HG02588 (cell line): ENCODE measurements at regions not wholly inside any gene's neighbourhood (a gene's known extent, or its start where the extent isn't known, plus 50 kb on each side); places are given as distances from the start of the nearest gene placed in this dataset.

Source experiments
- ATAC-seq: cut with Tn5 transposase; IDR thresholded peaks from one replicate; pipeline ENCODE4 v1.9.1; 2021; ENCODE audit warnings: mild to moderate bottlenecking, moderate library complexity; ENCODE audit not compliant: unreplicated experiment

DNA sequence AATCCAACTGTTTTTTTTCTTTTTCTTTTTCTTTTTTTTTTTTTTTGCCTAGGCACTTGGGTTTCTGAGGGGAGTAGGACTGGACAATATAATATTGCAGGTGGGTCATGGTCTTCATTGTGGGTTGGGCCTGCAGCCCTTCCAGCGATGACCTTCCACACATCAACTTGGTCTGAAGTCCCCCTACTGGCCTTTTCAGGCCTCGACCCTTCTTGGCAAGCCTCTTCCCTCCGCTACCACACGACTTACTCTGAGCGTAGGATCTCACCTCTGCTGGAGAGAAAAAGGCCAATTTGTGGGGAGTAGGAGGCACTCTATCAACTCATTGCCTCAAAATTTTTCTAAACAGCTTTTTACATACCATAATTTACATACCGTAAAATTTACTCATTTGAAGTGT is 51.1 kb upstream of the GRIK3 start:
- ATAC-seq, result no peak

DNA sequence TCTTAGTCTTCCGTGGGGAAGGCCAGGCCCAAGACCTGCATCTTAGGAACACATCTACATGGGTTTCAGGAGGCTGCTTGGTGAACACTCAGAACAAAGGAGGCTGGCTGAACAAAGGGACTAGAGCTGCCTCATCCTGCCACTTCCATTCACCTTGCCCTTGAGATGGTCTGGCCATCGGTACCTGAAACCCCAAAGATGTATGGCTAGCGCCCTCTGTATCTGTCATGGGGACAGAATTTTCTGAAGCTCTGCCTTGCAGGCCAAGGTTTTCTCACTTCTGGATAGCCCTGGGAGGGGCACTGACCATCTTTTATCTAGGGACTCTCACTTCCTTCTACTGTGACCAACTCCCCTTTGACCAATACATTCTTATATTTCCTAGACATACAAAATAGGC is 55.4 kb upstream of the GRIK3 start:
- ATAC-seq, result no peak

DNA sequence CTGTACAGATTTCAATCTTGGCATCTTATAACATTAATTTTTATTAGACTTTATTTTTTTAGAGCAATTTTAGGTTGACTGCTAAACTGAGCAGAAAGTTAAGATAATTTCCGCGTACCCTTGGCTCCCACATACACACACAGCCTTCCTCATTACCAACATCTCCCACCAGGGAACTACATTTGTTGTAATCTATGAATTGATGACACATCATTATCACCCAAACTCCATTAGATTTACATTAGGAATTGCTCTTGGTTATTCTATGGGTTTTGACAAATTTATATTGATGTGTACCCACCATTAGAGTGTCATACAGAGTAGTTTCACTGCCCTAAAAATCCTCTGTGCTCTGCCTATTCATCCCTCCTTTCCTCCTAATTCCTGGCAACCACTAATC is 56.4 kb upstream of the GRIK3 start:
- ATAC-seq, result no peak

DNA sequence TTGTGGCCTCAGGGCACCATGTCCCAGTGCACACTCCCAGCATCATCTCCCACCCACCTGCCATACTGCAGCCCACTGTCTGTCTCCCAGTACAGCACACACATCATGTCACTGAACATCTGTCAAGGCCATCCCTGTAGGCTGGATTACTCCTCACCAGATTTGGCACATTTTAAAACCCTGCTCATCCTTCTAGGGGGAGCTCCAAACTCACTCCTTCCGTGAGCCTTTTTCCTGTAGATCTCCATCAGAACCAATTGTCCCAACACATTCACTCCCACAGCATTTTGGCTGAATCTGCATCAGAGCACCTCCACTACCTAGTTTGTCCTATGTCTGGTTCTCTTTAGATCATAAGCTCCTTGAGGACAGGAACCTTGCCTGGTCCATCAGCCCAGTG is 58.6 kb upstream of the GRIK3 start:
- no peak for ATAC-seq

DNA sequence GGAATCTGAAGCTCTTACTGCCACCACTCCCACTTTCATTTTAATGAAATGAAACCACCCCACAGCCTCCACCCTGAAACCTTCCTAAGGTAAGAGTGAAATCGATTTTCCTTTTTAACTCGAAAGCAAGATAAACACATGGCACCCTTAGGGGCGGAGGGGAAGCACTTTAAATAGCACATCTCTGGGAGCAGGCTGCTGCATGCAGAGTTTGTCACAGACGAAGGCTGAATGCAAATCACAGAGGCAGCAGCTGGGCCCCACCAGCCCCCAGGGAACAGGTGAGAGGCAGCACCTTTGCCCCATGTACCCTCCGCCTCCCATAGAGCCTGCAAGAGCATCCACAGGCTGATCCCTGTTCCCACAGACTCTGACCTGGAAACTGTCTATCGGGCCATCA is 60.0 kb upstream of the GRIK3 start:
- ATAC-seq, result no peak

DNA sequence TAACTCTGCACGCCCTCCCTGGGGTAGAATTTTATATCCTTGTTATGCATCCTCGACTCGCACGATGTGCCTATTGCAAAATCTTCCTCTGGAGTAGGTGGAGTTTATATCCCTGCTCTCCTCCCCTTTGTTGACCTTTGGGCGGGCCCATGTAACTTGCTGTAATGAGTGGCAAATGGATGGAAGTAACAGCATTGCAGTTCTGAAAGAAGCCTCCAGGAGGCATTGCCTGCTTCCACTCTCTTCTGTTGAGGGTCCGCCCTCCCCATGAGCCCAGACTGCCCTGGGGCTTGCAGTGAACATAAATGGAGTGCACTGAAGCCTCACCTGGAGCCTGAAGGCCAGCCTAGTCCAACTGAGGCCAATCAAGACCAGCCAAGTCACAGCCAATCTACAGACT is 62.2 kb upstream of the GRIK3 start:
- ATAC-seq, result no peak

DNA sequence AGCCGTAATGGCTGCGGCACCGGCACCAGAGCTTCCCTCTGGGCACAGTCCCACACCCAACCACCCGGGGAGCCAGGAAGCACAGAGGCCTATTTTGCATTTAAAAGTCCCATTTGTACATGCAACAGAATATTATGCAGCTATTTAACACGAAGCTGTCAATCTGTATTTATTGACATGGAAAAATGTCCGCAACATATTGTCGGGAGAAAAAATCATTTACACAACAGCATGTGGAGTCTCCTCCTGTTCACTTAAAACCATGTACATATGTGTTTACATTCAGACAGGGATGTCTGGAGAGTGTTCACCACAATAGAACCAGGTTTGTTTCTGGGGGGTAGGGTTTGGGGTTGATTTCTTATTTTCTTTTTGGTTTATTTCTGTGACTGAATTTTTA is 63.4 kb upstream of the GRIK3 start:
- ATAC-seq, result no peak

DNA sequence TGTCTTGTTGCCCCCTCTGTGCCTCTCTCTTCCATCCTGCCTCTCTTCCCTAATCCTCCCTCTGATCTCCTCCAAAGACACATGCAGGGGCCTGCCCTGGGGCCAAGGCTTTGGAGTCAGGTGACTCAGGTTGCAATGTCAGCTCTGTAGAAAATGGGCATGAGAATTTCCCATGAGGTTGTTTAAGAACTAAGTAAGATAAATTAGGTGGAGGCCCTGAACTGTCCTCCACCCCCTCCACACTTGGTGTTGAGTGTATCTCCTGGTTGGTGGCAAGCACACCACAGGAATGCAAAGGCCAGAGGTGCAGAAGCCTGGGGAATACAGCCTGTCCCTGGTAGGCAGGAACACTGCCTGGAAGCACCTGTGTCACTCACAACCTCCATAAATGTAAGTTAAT is 63.9 kb upstream of the GRIK3 start:
- no peak for ATAC-seq

DNA sequence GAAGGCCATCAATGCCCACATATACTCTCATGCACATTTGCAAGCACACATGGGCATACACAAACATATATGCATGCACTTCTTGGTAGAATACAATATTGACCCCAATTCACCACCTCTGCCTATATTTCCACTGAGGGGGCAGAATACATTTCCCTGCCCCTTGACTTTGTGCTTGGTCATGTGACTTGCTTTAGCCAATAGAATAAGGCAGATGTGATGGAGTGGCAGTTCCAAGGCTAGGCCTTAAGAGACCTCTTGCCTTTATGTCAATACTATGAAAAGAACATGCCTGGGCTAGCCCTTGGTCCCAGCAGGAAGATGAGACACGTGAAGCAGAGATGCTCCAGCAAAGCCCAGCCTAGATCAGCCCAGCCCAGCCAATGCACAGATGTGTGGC is 66.0 kb upstream of the GRIK3 start:
- ATAC-seq, result no peak

DNA sequence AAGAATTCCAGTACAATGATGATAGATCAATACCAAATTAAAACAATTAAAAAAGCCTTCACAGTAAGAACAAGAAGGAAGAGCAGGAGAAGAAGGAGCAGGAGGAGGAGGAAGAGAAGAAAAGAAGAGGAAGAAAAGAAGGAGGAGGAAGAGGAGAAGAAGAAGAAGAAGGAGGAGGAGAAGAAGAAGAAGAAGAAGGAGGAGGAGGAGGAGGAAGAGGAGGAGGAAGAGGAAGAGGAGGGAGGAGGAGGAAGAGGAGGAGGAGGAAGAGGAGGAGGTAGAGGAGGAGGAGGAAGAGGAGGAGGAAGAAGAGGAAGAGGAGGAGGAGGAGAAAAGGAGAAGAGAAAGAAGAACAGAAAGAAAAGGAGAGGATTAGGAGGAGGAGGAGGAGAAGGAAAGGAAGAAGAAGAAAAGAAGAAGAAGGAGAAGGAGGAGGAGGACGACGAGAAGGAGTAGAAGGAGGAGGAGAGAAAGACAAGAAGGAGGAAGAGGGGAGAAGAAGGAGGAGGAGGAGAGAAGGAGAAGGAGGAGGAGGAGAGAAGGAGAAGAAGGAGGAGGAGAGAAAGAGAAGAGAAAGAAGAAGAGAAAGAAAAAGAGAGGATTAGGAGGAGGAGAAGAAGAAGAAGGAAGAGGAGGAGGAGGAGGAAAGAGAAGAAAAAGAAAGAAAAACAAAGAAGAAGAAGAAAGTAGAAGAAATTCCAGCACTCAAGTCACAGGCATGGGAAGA is 68.5 kb upstream of the GRIK3 start:
- ATAC-seq, result no peak

DNA sequence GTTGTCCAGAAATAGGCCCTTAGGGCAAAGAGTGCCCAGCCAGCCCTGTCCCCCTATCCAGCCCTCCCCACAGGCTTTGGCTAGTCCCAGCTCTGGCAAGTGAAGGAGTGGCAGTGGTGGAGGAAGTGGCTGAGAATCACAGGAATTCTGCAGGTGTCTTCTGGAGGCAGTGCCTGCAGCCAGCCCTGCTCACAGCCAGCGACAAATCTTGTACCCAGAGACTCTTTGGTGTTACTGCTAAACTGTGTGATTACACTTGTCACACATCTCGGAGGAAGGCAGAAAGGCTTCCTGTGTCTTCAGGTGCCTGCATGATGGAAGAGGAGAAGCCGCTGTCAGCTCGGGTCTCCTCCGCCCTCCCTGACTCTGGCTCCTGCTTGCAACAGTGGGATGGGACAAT is 71.6 kb upstream of the GRIK3 start:
- no peak for ATAC-seq

DNA sequence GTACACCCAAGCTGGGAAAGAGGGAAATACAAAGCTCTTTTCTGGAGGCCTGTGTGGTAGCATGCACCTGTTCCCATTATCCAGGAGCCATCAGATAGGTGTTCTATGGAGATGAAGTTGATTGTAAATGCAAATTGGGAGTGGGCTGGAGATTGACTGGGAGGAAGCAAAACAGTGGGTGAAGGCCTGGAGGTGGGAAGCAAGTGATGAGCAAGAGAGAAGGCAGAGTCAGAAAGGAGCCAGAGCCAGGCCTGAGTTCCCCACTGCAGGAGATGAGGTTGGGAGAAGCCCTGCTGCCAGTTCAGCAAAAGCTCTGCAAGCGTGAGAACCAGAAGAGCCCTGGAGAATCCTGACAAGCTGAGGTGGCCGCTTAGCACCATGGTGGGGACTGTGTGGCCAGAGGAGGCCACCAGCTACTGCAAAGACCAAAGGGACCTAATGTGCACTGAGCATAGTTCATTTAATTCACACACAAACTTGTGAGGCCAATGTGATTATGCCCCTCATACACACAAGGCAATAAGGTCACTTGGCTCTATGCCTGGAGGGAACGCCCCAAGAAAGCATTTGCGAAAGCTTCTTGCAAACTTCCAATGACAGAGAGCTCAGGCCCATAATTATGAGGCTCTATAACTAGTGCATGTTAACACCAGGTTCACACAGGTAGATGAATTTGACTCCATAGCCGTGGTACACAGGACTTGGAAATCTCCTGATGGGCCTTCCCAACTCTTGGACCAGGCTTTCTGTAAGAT is 73.0 kb upstream of the GRIK3 start:
- ATAC-seq, result no peak

DNA sequence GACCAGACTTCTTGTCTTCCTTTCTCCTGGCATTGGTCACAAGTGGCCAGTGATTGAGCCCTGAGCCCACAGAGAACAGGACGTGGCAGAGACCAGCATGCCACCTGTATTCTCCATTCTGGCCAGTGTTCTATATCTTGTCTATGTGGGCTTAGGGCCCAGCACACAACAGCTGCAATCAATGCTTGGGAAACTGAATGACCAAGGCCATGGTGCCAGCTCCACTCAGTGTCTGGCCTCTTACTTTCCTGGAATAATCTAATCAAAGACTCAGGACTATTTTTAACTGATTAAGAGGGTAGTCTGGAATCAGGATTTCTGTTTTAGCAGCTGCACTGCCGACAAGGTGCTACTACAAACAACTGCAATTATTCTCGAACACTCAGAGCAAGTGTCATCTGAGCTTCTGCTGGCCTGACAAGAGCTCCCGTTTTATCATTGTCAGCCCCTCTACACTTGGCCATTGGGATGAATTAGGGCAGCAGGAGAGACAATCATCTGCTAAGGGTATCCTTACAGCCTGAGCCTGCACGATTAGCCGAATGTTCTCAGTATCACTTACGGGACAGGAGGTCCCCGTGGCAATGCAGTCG is 74.4 kb upstream of the GRIK3 start:
- no peak for ATAC-seq

DNA sequence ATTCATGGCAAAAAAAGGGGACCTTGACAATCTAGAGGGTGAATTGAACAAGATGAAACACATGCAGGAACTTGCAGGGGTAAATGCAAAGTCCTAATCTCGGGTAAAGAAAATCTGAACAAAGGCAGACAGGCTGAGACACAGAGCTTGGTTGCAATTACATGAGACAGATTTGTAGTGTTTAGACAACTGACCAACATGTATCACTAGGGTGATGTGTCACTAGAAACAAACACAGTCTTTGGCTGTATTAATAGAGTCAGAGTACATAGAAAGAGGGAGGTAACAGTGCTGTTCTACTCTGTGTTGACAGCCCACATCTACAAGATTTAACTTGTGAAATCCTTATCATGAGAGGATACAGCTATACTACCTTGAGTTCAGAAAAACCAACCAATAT is 78.1 kb upstream of the GRIK3 start:
- no peak for ATAC-seq

DNA sequence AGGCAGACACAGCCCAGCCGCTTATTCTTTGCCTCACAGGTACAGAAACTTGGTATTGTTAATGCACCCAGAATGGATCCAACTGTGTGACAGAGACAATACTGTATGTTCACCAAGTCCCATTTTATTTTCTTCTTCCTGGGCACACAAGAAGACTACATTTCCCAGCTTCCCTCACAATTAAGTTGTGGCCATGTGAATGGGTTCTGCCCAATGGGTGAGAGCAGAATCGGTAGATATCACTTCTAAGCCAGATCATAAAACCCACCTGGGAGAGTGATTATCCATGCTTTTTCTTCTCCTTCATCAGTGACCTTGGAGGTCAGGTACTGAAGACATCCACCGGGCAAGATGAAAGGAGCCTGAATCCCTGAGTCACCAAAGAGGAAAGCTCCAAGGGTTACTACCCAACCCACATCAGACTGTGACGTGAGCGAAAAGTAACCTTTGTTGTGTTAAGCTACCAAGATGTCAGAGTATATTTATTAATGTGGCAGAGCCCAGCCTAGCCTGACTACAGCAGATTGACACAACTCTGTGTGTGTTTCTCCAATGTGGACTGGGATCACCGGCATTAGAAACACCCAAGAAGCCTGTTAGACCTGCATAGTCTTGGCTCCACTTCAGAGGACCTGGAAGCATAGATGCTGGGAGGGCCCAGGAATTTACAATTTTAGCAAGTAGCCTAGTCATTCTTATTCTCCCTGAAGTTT is 79.1 kb upstream of the GRIK3 start:
- ATAC-seq, result no peak

DNA sequence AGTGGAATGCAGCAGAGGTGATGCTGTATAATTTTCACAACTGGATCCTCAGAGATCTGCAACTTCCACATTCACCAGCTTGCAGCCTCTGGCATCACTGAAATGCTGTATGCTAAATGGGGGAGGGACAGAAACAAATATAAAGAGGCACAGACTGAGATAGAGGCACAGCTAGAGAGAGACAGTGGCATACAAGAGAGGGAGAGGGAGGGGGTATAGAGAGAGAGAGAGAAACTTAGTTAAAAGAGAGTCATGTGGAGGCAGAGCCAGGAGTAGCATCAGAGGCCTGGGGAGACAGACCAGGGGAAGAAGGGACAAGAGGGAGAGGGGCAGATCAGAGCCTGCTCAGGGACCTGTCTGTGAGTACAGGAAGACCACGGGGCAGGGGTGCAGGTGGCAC is 84.5 kb upstream of the GRIK3 start:
- ATAC-seq, result no peak

DNA sequence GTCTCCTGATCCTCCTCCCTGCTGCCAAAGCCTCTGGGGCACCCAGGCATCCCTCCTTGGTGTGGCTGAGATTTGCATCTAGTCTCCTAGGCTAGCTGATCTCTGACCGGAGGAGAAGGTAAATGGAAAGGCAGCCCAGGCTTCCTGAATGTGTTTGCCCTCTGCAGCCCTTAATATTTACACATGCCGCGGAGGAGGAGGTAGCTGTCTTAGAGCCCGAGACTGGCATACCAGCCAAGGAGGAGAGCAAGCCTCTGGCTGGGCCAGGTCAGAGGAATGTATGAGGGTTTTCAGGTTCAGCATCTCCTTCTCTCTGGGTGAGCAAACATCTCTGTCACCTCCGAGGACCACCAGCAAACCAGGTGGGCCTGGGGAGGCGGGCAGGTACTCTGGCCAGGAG is 86.0 kb upstream of the GRIK3 start:
- ATAC-seq, result no peak

DNA sequence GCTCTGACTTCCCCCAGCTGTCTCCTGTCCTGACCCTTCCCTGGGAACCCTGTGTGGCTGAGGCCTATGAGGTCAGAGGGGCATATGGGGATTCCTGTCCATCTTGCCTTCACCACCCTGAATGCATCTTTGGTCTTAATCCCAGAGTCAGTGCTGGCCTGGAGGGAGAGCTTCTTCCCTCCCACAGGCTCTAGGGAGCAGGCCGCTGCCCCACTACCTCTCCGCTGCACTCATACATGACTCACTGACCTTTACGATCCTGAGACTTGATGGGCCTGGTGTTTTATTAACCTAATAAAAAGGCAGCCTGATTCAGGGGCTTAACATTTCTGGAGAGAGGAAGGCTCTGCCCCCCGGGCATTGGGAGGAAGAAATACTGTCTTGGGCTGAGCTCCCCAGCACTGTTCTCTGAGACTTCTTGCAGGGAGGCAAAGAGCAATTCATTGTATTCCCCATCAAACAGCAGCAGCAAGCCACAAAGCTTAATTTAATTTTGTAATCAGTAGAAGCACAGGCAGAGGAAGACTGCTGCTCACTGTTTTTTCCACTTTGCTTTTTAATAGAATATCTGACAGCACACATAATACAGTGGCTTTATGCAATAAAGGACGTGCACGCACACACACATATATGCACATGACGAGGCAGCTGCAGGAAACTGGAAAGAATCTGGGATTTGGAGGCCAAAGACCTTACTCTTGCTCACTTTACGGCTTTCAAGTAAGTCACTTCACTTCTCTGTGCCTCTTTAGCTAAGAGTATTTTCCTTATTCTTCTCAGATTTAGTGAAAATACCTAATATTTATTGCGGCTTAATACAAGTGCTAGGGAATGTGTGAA is 89.2 kb upstream of the GRIK3 start:
- ATAC-seq, result no peak

DNA sequence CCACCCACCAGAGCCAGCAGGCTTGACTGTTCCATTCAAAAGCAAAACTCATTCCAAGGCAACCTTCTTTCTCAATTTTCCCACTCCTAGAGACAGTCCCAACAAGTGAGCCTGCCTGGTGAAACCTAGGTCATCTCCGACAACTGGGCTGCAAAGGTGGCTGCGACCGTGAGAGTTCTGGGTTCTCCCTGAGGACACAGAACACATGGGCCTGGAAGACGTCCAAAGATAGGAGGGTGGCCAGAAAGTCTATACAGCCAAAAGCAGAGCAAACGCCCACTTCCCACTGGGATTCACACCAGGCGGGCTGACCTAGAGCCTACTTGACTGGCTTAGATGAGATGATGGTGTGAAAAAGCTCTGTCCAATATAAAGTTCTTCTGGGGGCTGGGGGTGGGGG is 90.2 kb upstream of the GRIK3 start:
- no peak for ATAC-seq

DNA sequence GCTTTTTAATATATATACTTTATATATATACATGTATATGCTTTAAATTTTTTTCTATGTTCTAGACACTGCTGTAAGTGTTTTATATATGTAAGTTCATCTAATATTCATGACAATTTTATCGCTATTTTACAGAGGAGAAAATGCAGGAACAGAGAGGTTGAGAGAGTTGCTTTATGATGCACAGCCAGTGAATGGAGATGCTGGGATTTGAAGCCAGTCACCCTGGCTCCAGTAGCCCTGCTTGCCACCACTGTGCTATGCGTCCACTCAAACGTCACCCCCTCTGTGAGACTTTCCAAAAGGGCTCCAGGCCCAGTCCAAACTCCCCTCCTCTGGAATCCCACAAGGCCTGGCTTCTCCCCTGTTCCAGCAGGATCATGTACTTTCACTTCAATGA is 91.0 kb upstream of the GRIK3 start:
- no peak for ATAC-seq

DNA sequence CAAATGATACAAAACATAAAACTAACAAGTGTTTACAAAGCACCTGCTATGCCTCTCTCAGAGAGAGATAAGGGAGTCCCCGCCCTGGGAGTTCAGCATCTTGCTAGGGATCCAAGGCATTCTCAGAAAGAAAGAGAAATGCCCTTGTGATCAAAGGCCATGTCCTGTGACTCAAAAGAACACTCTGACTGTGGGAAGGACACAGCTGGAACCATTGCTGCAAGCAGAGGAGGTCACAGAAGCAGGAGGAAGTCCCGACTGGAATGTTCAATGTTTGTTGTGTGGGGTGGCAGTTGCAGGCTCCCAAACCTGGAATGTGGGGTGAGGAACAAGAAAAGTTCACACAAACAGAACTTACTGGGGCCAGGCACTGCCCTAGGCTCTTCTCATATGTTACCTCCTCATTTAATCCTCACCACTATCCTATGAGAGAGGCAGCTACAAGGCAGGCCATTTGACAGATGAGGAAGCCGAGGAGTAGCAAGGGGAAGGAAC is 93.0 kb upstream of the GRIK3 start:
- ATAC-seq, result no peak
